ENCODE measurements at regions not wholly inside any gene's neighbourhood (a gene's known extent, or its start where the extent isn't known, plus 50 kb on each side); places are given as distances from the start of the nearest gene placed in this dataset.

GRCh38 chr3:178318340-178318739, 217.9 kb upstream of the KCNMB2 start:
- H2AFZ ChIP-seq (ENCODE audit: low read length), result no peak overlapping the region
- H3K9ac ChIP-seq (ENCODE audit: low read length), result no peak overlapping the region
- H3K4me3 ChIP-seq (ENCODE audit: low read length), result no peak overlapping the region
- DNase-seq, result no peak
- H3K36me3 ChIP-seq (replicated peaks; ENCODE audit: insufficient read depth, low read length), result no peaks in the 10 kb centered on the region
- no peak overlapping the region for H3K4me2 ChIP-seq (ENCODE audit: low read depth, low read length)
- H3K9me2 ChIP-seq (replicated peaks; ENCODE audit: insufficient read depth, low read length), result no peaks in the 10 kb centered on the region
- H3K79me2 ChIP-seq (ENCODE audit: low read length), result no peaks in the 10 kb centered on the region
- H3F3A ChIP-seq (ENCODE audit: insufficient read depth, low read length), result no peaks in the 10 kb centered on the region
- H4K20me1 ChIP-seq (ENCODE audit: insufficient read depth, low read length), result no peaks in the 10 kb centered on the region
- no peaks in the 10 kb centered on the region for H3K9me3 ChIP-seq (replicated peaks; ENCODE audit: insufficient read depth, low read length)
- TF ChIP-seq CTCF (IDR thresholded peaks at IDR 0.05; ENCODE audit: low read length) (no peak), EZH2phosphoT487 (IDR thresholded peaks at IDR 0.05; ENCODE audit: low read length) (no peak), EZH2 (optimal IDR thresholded peaks at IDR 0.05; ENCODE audit: low read depth, low read length) (no peak)
- H3K4me1 ChIP-seq (ENCODE audit: low read length), result peaks cover 18% of the 10 kb centered on the region
- H3K27ac ChIP-seq (ENCODE audit: low read length), result no peak overlapping the region
- no peaks in the 10 kb centered on the region for H3K27me3 ChIP-seq (replicated peaks; ENCODE audit: insufficient read depth, low read length)

GRCh38 chr3:178318941-178319816, 217.1 kb upstream of the KCNMB2 start:
- no peaks in the 10 kb centered on the region for H3K9me2 ChIP-seq (replicated peaks; ENCODE audit: insufficient read depth, low read length)
- H2AFZ ChIP-seq (ENCODE audit: low read length), result no peak overlapping the region
- no peaks in the 10 kb centered on the region for H3F3A ChIP-seq (ENCODE audit: insufficient read depth, low read length)
- no peak overlapping the region for H3K4me2 ChIP-seq (ENCODE audit: low read depth, low read length)
- H3K27ac ChIP-seq (ENCODE audit: low read length), result no peak overlapping the region
- no peaks in the 10 kb centered on the region for H3K36me3 ChIP-seq (replicated peaks; ENCODE audit: insufficient read depth, low read length)
- TF ChIP-seq CTCF (IDR thresholded peaks at IDR 0.05; ENCODE audit: low read length), result no peak
- no peak for TF ChIP-seq EZH2 (optimal IDR thresholded peaks at IDR 0.05; ENCODE audit: low read depth, low read length)
- no peak for TF ChIP-seq EZH2phosphoT487 (IDR thresholded peaks at IDR 0.05; ENCODE audit: low read length)
- H4K20me1 ChIP-seq (ENCODE audit: insufficient read depth, low read length), result no peaks in the 10 kb centered on the region
- H3K9ac ChIP-seq (ENCODE audit: low read length), result no peak overlapping the region
- H3K4me3 ChIP-seq (ENCODE audit: low read length), result no peak overlapping the region
- H3K27me3 ChIP-seq (replicated peaks; ENCODE audit: insufficient read depth, low read length), result no peaks in the 10 kb centered on the region
- H3K4me1 ChIP-seq (ENCODE audit: low read length), result peaks cover 18% of the 10 kb centered on the region
- no peaks in the 10 kb centered on the region for H3K79me2 ChIP-seq (ENCODE audit: low read length)
- DNase-seq, result no peak
- no peaks in the 10 kb centered on the region for H3K9me3 ChIP-seq (replicated peaks; ENCODE audit: insufficient read depth, low read length)

- Histone ChIP-seq H4K20me1 (ENCODE audit: insufficient read depth, low read length) (no peaks in the 10 kb centered on the region), H3K79me2 (ENCODE audit: low read length) (no peaks in the 10 kb centered on the region), H3K27ac (ENCODE audit: low read length) (peak overlapping the region; percentile 17; the same call in 1 of the 2 replicates), H3K4me1 (ENCODE audit: low read length) (peaks cover 18% of the 10 kb centered on the region), H3K27me3 (replicated peaks; ENCODE audit: insufficient read depth, low read length) (no peaks in the 10 kb centered on the region), H2AFZ (ENCODE audit: low read length) (no peak overlapping the region), H3K4me2 (ENCODE audit: low read depth, low read length) (no peak overlapping the region; the same call in 1 of the 2 replicates), H3K9me2 (replicated peaks; ENCODE audit: insufficient read depth, low read length) (no peaks in the 10 kb centered on the region), H3K36me3 (replicated peaks; ENCODE audit: insufficient read depth, low read length) (no peaks in the 10 kb centered on the region), H3F3A (ENCODE audit: insufficient read depth, low read length) (no peaks in the 10 kb centered on the region), H3K9ac (ENCODE audit: low read length) (no peak overlapping the region), H3K9me3 (replicated peaks; ENCODE audit: insufficient read depth, low read length) (no peaks in the 10 kb centered on the region), H3K4me3 (ENCODE audit: low read length) (no peak overlapping the region)
- TF ChIP-seq CTCF (IDR thresholded peaks at IDR 0.05; ENCODE audit: low read length) (no peak), EZH2phosphoT487 (IDR thresholded peaks at IDR 0.05; ENCODE audit: low read length) (no peak), EZH2 (optimal IDR thresholded peaks at IDR 0.05; ENCODE audit: low read depth, low read length) (no peak)
- peak; percentile 84 for DNase-seq
These were observed 215.5 kb upstream of the KCNMB2 start for GRCh38 chr3:178320456-178321351.

Measured in MM.1S (cell line).